Inferior parietal cortex (tissue), 1 donor: ENCODE measurements at regions not wholly inside any gene's neighbourhood (a gene's known extent, or its start where the extent isn't known, plus 50 kb on each side); places are given as distances from the start of the nearest gene placed in this dataset.
"Not testable (repeated sequence)": the region's sequence is repeated elsewhere in the genome, so short reads cannot be mapped to it uniquely, and the experiment has no call there.

Experiments used
- DNase-seq: peaks from one replicate; pipeline ENCODE4 v3.0.0-alpha.2; 2016; ENCODE audit errors: extremely low spot score

DNA sequence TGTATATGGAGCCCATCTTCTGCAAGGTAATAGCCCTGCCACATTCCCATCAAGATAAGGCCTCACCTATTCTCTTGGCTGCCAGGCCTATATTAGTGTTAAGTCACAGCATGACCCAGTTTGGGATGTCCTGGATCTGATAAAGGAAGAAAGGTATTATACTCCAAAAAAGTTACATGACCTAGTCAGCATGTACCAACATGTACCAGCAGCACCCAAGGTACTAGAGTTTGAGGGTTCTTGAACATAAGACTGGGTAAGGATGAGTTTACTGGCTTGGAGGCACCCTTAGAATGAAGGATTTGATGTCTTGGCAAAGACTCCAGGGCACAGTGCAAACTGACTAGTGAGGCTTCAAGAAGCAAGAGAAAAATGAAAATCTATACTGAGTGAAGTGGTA, 232.5 kb downstream of the SQOR start:
- no peak for DNase-seq

GRCh38 chr15:45868109-45868691, 233.4 kb downstream of the SQOR start:
- no peak for DNase-seq

DNA sequence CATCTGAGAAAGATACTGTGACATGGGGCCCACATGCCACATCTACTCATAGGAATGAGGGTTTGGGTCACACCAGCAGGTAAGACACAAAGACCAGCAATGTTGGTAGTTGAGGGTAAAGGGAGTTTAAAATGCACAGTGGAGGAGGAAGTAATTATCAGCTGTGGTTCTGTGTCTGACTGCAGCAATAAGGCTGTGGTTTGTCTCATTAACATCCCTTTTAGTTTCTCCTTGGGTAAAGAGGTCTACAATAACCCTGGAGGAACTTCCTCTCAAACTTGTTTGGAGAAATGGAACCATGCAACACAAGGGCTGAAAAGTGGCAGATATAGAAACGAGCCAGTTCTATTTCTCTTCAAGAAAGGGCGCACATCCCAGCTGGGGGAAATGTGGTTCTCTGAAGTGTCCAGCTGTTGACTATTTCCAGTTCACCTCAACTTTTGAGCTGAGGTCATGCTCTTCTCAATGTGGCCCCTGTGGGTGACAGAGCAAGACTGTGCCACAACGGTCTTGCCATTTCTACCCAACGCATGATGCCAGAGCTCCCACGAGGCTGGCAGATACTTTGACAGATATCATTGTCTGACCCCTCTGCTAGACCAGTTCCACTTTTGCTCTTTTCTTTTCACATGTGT, 234.3 kb downstream of the SQOR start:
- no peak for DNase-seq

- no peak for DNase-seq
Measured at GRCh38 chr15:45871121-45871855, 236.5 kb downstream of the SQOR start.

DNA sequence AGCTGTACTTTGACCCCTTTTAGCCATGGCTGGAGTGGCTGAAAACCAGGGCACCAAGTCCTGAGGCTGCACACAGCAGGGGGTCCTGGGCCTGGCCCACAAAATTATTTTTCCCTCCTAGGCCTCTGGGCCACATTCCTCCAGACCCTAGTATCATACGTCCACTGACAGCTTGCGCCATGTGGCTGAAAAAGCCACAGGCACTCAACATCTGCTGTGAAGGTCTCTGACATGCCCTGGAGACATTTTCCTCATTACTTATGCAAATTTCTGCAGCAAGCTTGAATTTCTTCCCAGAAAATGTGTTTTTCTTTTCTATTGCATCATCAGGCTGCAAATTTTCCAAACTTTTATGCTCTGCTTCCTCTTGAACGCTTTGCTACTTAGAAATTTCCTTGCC, 239.0 kb downstream of the SQOR start:
- DNase-seq, result no peak

DNA sequence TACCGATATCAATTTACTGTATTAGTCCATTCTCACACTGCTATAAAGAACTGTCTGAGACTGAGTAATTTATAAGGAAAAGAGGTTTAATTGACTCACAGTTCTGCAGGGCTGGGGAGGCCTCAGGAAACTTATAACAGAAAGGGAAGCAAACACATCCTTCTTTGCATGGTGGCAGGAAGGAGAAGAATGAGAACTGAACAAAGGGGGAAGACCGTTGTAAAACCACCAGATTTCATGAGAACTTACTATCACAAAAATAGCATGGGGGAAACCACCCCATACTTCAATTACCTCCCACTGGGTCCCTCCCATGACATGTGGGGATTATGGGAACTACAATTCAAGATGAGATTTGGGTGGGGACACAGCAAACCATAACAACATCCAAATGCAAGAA, 239.7 kb downstream of the SQOR start:
- DNase-seq, result not testable (repeated sequence)

- no peak for DNase-seq
Measured at GRCh38 chr15:45884289-45884688, 249.5 kb downstream of the SQOR start.

DNA sequence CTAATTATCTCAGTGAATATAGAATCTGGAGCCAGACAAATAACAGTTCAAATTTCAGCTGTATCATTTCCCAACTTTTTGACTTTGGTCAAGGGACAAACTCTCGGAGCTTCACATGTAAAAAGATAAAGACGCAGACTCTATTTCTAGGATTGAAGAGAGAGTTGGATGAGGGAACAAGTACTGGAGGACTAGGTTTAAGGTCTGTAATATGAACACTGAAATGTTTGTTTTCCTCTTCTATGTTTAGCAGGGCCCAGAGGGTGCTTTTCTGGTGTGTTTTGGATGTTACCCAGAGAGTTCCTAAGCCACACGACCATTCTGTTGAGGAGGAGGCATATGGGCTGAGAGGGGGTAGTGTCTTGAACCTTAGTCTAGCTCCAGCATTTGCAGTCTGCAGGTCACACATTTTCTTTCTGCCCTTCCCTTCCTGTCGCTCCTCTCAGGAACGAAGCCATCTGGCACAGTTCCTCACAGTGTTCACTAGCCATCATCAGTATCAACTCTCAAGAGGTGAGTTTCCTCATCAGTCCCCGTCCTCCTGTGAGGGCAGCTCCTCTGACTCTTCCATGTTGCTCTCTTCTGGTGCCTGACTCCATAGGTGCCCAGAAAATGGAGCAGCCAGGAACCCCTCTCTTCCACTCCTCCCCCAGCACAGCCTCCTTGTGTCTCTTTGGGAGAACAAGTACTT, 250.1 kb downstream of the SQOR start:
- DNase-seq, result no peak

GRCh38 chr15:45885801-45886200, 251.0 kb downstream of the SQOR start:
- no peak for DNase-seq

GRCh38 chr15:45891766-45892165, 256.9 kb downstream of the SQOR start:
- peak; percentile 54 for DNase-seq

DNA sequence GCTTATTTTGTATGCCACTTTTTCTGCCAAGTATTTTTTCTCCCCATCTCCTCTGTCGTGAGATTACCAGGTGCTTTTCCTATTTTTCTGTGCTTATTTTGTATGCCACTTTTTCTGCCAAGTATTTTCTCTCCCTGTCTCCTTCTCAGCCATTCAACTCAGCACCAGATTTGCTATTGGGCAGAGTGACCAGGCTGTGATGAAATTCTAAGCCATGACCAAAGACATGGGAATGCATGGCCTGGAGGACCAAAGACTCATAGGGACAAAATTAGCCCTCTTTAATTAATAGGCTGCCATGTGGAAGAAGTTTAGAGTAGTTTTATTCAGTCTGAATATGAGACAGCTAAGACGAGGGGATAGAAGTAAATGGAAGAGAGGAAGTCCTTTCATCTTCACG, 257.4 kb downstream of the SQOR start:
- DNase-seq, result no peak

GRCh38 chr15:45903283-45903682, 268.5 kb downstream of the SQOR start:
- DNase-seq, result no peak

- no peak for DNase-seq
Measured at GRCh38 chr15:45904019-45904418, 269.2 kb downstream of the SQOR start.

DNA sequence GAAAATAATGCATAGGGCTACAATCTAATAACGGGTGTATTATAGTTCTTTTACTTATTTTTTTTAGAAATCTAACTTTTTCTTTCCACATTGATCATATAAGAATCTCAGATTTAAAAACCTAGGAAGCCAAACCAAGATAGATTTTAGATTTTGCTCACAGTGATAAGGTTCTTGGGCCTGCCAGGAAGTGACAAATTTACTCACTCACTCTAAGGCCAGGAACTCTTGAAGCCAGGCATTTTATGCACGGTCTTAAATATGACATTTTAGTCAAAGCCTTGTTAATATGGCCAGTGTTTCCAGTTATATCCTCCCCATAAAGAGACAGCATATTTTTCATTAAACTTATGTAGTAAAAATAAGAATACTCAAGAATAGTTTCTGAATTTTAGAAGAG, 271.4 kb downstream of the SQOR start:
- DNase-seq, result no peak

DNA sequence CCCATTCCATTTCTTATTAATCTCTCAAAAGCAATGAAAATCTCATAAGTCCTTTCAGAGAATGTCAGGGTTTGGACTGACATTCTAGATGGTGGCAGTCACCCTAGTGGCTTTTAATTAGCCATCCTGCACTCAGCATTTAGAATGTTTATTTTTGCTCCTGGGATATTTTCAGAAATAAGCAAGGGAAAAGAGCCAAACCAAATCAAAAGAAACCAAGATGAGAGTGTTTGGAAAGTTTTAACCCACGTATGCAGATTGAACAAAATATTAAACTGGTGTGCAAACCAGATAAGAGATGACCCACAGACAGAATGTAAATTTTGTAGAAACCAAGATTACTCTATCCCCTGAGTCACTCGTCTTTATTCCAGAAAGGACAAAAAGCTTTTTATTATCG, 275.8 kb downstream of the SQOR start:
- DNase-seq, result no peak

DNA sequence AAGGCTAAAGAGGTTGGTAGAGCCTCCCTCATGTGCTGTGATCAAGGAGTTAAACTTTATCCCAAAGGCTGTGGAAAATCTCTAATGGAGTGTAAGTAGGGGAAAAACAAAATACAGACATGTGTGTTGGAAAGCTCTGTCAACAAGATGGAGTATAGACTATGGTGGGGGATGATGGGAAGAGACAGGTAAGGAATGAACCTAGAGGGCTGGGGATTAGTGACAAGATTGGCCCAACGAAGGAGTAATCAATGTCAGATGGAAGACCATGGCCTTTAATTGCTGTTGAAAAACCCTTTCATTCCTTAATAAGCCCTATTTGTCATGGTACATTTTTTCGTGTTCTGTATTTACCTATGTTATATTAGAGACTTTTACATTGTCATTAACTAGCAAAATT, 278.6 kb downstream of the SQOR start:
- DNase-seq, result no peak

DNA sequence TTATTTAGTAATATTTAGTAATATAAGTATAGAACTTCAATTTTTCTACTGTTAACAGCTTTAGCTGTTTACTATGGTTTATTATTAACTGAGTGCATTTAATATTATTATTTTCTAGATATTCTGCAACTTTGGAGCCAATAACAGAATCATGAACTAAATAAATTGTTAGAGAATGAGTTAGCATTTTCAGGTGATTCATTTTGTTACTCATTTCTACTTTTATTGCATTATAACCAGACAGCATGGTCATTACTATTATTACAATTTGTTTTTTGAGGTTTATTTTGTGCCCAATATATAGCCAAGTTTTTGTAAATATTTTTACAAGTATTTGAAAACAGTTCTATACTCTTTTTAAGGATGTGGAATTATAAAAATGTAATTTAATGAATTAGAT, 279.6 kb downstream of the SQOR start:
- DNase-seq, result no peak

GRCh38 chr15:45918839-45919238, 284.0 kb downstream of the SQOR start:
- no peak for DNase-seq

DNA sequence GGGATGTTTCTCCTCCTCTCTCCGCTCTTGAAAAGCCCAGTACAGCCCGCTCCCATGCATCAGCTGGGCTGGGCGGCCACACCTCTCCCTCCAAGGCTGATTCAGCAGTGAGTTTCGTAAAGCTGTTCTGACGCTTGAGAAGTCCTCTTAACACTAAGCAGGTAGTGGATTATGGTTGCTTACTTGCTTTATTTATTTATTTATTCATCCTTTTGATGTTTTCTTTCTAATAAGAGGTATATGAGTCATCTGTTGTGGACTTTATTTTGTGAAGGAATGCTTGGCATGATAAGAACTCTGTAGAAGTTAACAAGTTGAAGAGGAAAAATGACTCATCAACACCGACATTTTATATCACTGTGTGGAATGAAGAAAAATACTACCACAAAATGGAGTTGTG, 285.0 kb downstream of the SQOR start:
- DNase-seq, result no peak

GRCh38 chr15:45921376-45921775, 286.5 kb downstream of the SQOR start:
- DNase-seq, result no peak

DNA sequence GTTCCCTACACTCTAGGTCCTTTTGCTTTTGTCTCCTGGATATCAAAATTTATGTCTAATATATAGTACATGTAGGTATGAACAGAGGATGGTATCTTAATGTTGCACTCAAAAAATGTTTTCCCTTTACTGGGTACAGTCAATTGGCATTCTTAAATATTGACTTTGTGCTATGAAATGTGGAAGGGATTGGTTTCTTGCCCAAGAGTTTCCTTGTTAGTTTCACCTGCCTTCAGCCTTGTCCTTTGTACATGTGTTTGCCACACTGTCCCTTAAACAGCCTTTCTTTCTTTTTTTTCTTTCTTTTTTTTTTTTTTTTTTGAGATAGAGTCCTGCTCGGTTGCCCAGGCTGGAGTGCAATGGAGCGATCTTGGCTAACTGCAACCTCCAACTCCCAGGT, 287.1 kb downstream of the SQOR start:
- no peak for DNase-seq

DNA sequence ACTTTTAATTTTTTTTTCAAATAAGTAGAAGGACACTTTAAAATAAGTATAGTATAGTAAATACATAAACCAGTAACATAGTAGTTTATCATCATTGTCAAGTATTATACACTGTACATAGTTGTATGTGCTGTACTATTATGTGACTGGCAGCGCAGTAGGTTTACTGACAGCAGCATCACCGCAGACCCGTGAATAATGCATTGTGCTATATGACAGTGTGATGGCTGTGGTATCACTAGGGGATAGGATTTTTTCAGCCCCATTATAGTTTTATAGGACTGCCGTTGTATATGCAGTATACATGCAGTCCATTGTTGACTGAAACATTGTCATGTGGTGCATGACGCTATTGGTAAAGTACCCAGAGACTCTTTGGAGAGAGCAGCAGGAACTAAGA, 306.5 kb downstream of the SQOR start:
- DNase-seq, result no peak

DNA sequence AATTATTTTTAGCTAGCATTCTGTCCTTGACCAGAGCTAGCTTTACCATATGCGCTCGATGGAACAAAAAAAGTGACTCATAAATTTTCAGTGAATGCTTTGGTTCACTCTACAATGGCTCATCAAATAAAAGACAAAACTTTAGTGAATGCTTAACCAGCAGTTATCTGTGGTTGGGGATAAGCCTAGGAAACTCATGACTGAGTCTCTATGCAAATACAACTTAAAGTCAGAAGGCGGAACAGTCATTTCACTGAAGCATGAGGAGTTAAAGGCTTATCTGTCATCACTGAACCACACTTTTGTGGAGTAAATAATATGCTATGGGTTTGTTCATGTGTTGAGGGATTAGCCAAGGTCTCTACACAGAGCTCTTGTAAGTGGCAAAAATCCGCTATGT, 308.4 kb downstream of the SQOR start:
- peak; percentile 16 for DNase-seq
